ENCODE measurements at regions not wholly inside any gene's neighbourhood (a gene's known extent, or its start where the extent isn't known, plus 50 kb on each side); places are given as distances from the start of the nearest gene placed in this dataset.

DNA sequence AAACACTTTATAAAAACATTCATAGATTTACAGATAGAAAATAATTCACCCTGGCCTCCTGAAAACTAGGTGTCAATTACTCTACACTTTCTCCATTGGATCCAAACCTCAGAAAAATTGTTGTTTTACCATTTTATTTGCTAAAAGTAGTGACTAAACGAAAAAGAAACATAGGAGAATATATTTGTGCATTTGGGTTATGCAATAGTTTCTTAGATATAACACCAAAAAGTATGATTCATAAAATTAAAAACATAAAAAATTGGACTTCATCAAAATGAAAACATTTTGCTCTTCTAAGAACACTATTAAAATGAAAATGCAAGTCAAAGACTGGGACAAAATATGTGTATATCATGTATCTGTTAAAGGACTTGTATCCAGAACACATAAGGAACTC lies 671.3 kb downstream of the MAFB start:
- TF ChIP-seq, protein P1, sequence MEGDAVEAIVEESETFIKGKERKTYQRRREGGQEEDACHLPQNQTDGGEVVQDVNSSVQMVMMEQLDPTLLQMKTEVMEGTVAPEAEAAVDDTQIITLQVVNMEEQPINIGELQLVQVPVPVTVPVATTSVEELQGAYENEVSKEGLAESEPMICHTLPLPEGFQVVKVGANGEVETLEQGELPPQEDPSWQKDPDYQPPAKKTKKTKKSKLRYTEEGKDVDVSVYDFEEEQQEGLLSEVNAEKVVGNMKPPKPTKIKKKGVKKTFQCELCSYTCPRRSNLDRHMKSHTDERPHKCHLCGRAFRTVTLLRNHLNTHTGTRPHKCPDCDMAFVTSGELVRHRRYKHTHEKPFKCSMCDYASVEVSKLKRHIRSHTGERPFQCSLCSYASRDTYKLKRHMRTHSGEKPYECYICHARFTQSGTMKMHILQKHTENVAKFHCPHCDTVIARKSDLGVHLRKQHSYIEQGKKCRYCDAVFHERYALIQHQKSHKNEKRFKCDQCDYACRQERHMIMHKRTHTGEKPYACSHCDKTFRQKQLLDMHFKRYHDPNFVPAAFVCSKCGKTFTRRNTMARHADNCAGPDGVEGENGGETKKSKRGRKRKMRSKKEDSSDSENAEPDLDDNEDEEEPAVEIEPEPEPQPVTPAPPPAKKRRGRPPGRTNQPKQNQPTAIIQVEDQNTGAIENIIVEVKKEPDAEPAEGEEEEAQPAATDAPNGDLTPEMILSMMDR (IDR thresholded peaks at IDR 0.05), result no peak
- no peak for TF ChIP-seq POLR2AphosphoS5 (IDR thresholded peaks at IDR 0.05; ENCODE audit: insufficient read depth in 1 of 2, low read depth in 1 of 2)
